ENCODE measurements at regions not wholly inside any gene's neighbourhood (a gene's known extent, or its start where the extent isn't known, plus 50 kb on each side); places are given as distances from the start of the nearest gene placed in this dataset.

GRCh38 chr14:38721822-38722431, 381.1 kb downstream of the SEC23A start (continued):
- TF ChIP-seq ATF6 (CRISPR knock-in tag; conservative IDR thresholded peaks at IDR 0.05) (0 out of 2 replicates have a peak, but pooled peaks have one; percentile 52), XRCC5 (optimal IDR thresholded peaks at IDR 0.05; ENCODE audit: low read length) (peak; percentile 51), TAF1 (CRISPR knock-in tag; IDR thresholded peaks at IDR 0.05) (no peak), ZNF780A (CRISPR knock-in tag; IDR thresholded peaks at IDR 0.05) (no peak), PHF21A (CRISPR knock-in tag; IDR thresholded peaks at IDR 0.05) (no peak), TCF7L2 (IDR thresholded peaks at IDR 0.05; ENCODE audit: low read depth, low read length) (no peak), E2F1 (CRISPR knock-in tag; IDR thresholded peaks at IDR 0.05) (no peak), ZFP36L1 (CRISPR knock-in tag; IDR thresholded peaks at IDR 0.05) (0 out of 2 replicates have a peak, but pooled peaks have one; percentile 39), NR1H2 (CRISPR knock-in tag; IDR thresholded peaks at IDR 0.05; ENCODE audit: borderline replicate concordance, low read depth) (no peak), NKX3-1 (CRISPR knock-in tag; IDR thresholded peaks at IDR 0.05) (no peak), TIGD3 (CRISPR knock-in tag; IDR thresholded peaks at IDR 0.05; ENCODE audit: borderline replicate concordance) (no peak), ZNF710 (CRISPR knock-in tag; IDR thresholded peaks at IDR 0.05; ENCODE audit: borderline replicate concordance) (no peak), MEIS1 (CRISPR knock-in tag; IDR thresholded peaks at IDR 0.05; ENCODE audit: borderline replicate concordance) (no peak), YEATS4 (CRISPR knock-in tag; IDR thresholded peaks at IDR 0.05; ENCODE audit: borderline replicate concordance) (no peak), SIX4 (CRISPR knock-in tag; IDR thresholded peaks at IDR 0.05) (no peak), ZBTB42 (CRISPR knock-in tag; IDR thresholded peaks at IDR 0.05) (no peak), SP140L (CRISPR knock-in tag; IDR thresholded peaks at IDR 0.05; ENCODE audit: borderline replicate concordance) (0 out of 2 replicates have a peak, but pooled peaks have one; percentile 69), ZNF460 (CRISPR knock-in tag; IDR thresholded peaks at IDR 0.05; ENCODE audit: borderline replicate concordance) (no peak), ZGPAT (CRISPR knock-in tag; IDR thresholded peaks at IDR 0.05) (0 out of 2 replicates have a peak, but pooled peaks have one; percentile 23), KAT7 (CRISPR knock-in tag; IDR thresholded peaks at IDR 0.05; ENCODE audit: borderline replicate concordance) (no peak), ZNF441 (CRISPR knock-in tag; IDR thresholded peaks at IDR 0.05; ENCODE audit: borderline replicate concordance) (no peak)

Data from HepG2 (cell line).